ENCODE measurements at regions not wholly inside any gene's neighbourhood (a gene's known extent, or its start where the extent isn't known, plus 50 kb on each side); places are given as distances from the start of the nearest gene placed in this dataset.

DNA sequence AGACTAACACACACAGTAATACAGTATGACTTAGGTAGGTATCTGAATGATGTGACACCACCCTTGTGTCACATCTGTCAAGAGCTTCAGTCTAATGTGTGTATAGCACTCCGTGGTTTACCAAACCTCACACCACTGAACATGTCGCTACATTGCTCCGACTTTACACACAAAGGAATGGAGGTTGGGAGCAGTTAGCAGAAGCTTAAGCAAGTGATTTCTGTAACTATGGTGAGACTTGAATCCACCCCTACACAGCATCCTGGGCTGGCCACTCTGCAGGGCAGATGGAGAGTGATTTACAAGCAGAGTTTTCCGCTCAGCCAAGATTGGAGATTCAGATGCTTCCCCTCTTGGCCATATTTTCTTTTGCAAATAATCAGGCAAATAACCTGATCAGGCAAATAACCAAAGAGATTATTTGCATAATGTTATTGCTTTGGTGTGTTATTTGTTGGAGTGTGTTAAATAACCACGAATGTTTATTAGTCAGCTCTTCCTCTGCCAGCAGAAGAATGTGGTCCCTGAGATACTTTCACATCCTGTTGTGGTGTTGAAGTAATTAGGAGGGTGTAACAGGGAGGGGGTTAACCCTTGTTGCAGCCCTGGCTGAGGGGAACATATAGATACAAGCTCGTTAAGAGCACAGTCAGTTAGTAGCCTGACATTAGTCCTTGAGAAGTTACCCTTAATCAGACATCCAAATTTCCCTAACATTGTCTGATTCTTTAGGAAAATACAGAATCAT is 92.8 kb downstream of the SNX18 start:
- Mint-ChIP-seq H3K9me3 (peaks cover 3% of the 10 kb centered on the region), H3K36me3 (ENCODE audit: low read depth) (no peaks in the 10 kb centered on the region), H3K4me3 (no peak overlapping the region), H3K27ac (ENCODE audit: unreplicated experiment) (no peak overlapping the region), H3K4me1 (no peaks in the 10 kb centered on the region), H3K27me3 (ENCODE audit: low read depth) (no peaks in the 10 kb centered on the region)
- TF ChIP-seq, protein P1, sequence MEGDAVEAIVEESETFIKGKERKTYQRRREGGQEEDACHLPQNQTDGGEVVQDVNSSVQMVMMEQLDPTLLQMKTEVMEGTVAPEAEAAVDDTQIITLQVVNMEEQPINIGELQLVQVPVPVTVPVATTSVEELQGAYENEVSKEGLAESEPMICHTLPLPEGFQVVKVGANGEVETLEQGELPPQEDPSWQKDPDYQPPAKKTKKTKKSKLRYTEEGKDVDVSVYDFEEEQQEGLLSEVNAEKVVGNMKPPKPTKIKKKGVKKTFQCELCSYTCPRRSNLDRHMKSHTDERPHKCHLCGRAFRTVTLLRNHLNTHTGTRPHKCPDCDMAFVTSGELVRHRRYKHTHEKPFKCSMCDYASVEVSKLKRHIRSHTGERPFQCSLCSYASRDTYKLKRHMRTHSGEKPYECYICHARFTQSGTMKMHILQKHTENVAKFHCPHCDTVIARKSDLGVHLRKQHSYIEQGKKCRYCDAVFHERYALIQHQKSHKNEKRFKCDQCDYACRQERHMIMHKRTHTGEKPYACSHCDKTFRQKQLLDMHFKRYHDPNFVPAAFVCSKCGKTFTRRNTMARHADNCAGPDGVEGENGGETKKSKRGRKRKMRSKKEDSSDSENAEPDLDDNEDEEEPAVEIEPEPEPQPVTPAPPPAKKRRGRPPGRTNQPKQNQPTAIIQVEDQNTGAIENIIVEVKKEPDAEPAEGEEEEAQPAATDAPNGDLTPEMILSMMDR (conservative IDR thresholded peaks at IDR 0.05), result no peak
- no peak for DNase-seq (ENCODE audit: low read depth, low spot score)

DNA sequence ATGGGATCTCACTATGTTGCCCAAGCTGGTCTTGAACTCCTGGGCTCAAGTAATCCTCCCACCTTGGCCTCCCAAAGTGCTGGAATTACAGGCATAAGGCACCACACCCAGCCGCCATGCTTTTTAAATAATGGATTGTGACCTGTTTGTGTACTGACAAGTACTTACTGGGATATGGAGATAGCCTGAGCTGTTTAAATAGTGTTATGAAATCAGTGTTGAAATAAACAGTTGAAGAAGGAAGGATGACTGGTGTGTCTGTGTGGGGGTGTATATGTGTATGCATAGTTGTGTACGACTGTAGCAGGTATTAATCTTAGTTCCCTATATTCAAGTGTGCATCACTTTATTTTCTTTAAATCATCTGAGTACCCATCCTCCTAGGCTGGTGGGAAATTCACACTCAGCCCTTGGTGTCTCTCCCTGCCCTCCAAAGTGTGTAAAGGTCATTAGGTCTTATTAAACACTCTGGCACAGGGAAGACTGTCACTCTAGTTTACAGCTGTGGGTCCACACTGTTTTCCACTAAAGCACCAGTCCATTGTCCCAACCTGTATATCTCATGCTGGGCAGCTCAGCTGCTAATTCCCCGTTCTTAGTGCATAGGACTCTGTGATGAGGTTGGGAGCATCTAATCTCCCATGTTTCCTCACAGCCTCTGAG is 91.0 kb downstream of the SNX18 start:
- DNase-seq (ENCODE audit: low read depth, low spot score), result no peak
- Mint-ChIP-seq H3K27ac (ENCODE audit: unreplicated experiment) (no peak overlapping the region), H3K36me3 (ENCODE audit: low read depth) (no peaks in the 10 kb centered on the region), H3K4me1 (no peaks in the 10 kb centered on the region), H3K4me3 (no peak overlapping the region), H3K9me3 (peaks cover 3% of the 10 kb centered on the region), H3K27me3 (ENCODE audit: low read depth) (no peaks in the 10 kb centered on the region)
- TF ChIP-seq, protein P1 (conservative IDR thresholded peaks at IDR 0.05), result no peak

DNA sequence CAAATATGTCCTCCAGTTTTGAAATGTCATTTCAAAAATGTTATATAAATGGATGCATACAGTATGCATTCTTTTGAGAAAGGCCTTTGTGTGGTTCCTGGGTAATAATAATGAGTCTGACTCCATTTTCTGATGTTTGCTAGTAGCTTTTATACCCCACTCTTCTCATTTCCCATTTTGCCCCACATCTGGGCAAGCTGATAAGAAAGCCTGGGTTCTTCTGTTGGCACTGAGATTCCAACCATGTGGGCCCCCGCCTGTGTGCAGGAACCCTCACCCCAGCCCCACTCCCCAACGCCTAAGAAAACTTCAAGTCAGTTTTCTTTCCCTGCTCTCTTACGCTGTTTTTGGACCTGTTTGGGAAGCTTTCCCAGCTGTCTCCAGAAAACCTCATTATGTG is 89.4 kb downstream of the SNX18 start:
- no peak overlapping the region for H3K4me3 Mint-ChIP-seq
- no peak overlapping the region for H3K27ac Mint-ChIP-seq (ENCODE audit: unreplicated experiment)
- H3K9me3 Mint-ChIP-seq, result peaks cover 3% of the 10 kb centered on the region
- TF ChIP-seq, protein P1 (conservative IDR thresholded peaks at IDR 0.05), result no peak
- no peak for DNase-seq (ENCODE audit: low read depth, low spot score)
- no peaks in the 10 kb centered on the region for H3K36me3 Mint-ChIP-seq (ENCODE audit: low read depth)
- H3K4me1 Mint-ChIP-seq, result no peaks in the 10 kb centered on the region
- no peaks in the 10 kb centered on the region for H3K27me3 Mint-ChIP-seq (ENCODE audit: low read depth)

DNA sequence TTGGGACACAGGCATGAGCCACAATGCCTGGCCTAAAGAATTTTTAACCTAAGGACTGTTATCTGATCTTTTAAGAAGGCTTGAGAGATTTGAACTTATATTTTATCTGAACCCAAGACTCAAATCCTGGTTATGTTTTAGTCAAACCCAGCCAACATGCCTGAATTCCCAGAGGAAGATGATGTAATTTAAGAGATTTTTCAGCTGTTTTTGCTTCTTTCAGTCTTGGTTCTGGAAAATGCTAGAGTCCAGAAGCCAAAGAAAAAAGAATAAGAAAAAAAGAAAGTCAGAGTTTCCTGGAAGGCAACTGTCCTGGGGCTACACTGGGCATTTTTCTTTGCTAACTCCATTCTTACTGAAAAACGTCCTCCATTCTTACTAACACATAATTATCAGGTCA is 85.8 kb downstream of the SNX18 start:
- no peak for DNase-seq (ENCODE audit: low read depth, low spot score)
- Mint-ChIP-seq H3K36me3 (ENCODE audit: low read depth) (peaks cover 3% of the 10 kb centered on the region), H3K4me1 (peaks cover 9% of the 10 kb centered on the region), H3K4me3 (no peak overlapping the region), H3K27me3 (ENCODE audit: low read depth) (no peaks in the 10 kb centered on the region), H3K9me3 (peaks cover 16% of the 10 kb centered on the region), H3K27ac (ENCODE audit: unreplicated experiment) (no peak overlapping the region)
- TF ChIP-seq, protein P1 (conservative IDR thresholded peaks at IDR 0.05), result no peak

DNA sequence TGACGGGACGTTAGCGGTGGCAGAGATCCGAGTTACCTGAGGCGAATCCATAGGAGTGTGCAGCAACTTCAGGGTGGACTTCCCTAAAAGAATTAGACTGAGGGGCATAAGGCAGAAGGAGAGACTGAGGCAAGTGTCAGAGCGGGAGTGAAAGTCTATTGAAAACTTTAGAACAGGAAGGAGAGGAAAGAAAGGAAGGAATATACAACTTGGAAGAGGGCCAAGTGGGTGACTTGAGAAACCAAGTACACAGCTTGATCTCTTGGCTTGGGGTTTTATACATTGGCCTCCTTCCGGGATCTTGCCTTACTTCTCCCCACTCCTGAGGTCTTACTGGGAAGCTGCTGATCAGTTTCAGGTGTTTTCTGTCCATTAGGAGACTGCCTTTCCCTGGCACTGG is 84.9 kb downstream of the SNX18 start:
- peaks cover 3% of the 10 kb centered on the region for H3K36me3 Mint-ChIP-seq (ENCODE audit: low read depth)
- DNase-seq (ENCODE audit: low read depth, low spot score), result no peak
- H3K4me3 Mint-ChIP-seq, result no peak overlapping the region
- H3K4me1 Mint-ChIP-seq, result peaks cover 9% of the 10 kb centered on the region
- TF ChIP-seq, protein P1 (conservative IDR thresholded peaks at IDR 0.05), result no peak
- no peaks in the 10 kb centered on the region for H3K27me3 Mint-ChIP-seq (ENCODE audit: low read depth)
- peaks cover 17% of the 10 kb centered on the region for H3K9me3 Mint-ChIP-seq
- no peak overlapping the region for H3K27ac Mint-ChIP-seq (ENCODE audit: unreplicated experiment)
